Choroid plexus epithelial cell (primary cell): ENCODE measurements at regions not wholly inside any gene's neighbourhood (a gene's known extent, or its start where the extent isn't known, plus 50 kb on each side); places are given as distances from the start of the nearest gene placed in this dataset.

ENCODE experiments used
- DNase-seq: peaks from one replicate; pipeline ENCODE4 v3.0.0-alpha.2; 2010; ENCODE audit warnings: low read depth
- H3K4me3 ChIP-seq: 2 replicates; pipeline ENCODE4 v1.5.1; 2011; ENCODE audit warnings: low read depth, mild to moderate bottlenecking, control low read depth, low read length, moderate library complexity
- CTCF ChIP-seq: conservative IDR thresholded peaks from 2 replicates; pipeline ENCODE4 v1.5.1; 2011; ENCODE audit warnings: low read depth, mild to moderate bottlenecking, control low read depth, inconsistent platforms, low read length, moderate library complexity

- peak; percentile 95 for DNase-seq
- no peak overlapping the region for H3K4me3 ChIP-seq
- TF ChIP-seq CTCF, result no peak
Measured at GRCh38 chr10:21399392-21400035, 126.0 kb downstream of the SKIDA1 start.

- no peak overlapping the region for H3K4me3 ChIP-seq
- no peak for TF ChIP-seq CTCF
- no peak for DNase-seq
Measured at GRCh38 chr10:21398563-21399231, 126.8 kb downstream of the SKIDA1 start.

GRCh38 chr10:21396889-21397288, 128.6 kb downstream of the SKIDA1 start:
- no peak for TF ChIP-seq CTCF
- no peak for DNase-seq
- H3K4me3 ChIP-seq, result no peak overlapping the region

GRCh38 chr10:21393931-21394330, 131.6 kb downstream of the SKIDA1 start:
- no peak for DNase-seq
- TF ChIP-seq CTCF, result no peak
- no peak overlapping the region for H3K4me3 ChIP-seq

- H3K4me3 ChIP-seq, result no peak overlapping the region
- no peak for DNase-seq
- no peak for TF ChIP-seq CTCF
Measured at GRCh38 chr10:21388589-21388988, 136.9 kb downstream of the SKIDA1 start.

GRCh38 chr10:21387868-21388267, 137.6 kb downstream of the SKIDA1 start:
- no peak for DNase-seq
- no peak overlapping the region for H3K4me3 ChIP-seq
- no peak for TF ChIP-seq CTCF
